Spleen (tissue), 7 donors: ENCODE measurements at regions not wholly inside any gene's neighbourhood (a gene's known extent, or its start where the extent isn't known, plus 50 kb on each side); places are given as distances from the start of the nearest gene placed in this dataset.

Source experiments
- CTCF ChIP-seq, 11 experiments: fragments of 200-600 bp in 7 of 11; fragments of 450-650 bp in 4 of 11; sonication (generic) in 4 of 11; IDR thresholded peaks in 8 of 11; conservative IDR thresholded peaks in 3 of 11; 1 replicate in 7 of 11; 2 replicates in 4 of 11; pipeline versions ENCODE4 v1.4.0 to v1.8.0; 2016 to 2021; ENCODE audit warnings: antibody characterized with exemption in 11 of 11, inconsistent platforms in 4 of 11, mild to moderate bottlenecking in 1 of 11
- POLR2A ChIP-seq, 3 donors: fragments of 450-650 bp; IDR thresholded peaks; one replicate each; pipeline ENCODE4 v1.5.1; 2017; ENCODE audit warnings: antibody characterized with exemption in 3 of 3, mild to moderate bottlenecking in 1 of 3
- POLR2AphosphoS5 ChIP-seq, 3 donors: sonication (generic); formaldehyde crosslinking; IDR thresholded peaks; one replicate each; pipeline ENCODE4 v1.5.1; 2017; ENCODE audit warnings: antibody characterized with exemption in 3 of 3
- donor health status: DM: no; HTN: no; CAD: no; lungs with moderate emphysema.
- donor health status: DM: no; HTN: no; CAD: no.
- donor health status: DM: no; HTN: no; CAD: no.

DNA sequence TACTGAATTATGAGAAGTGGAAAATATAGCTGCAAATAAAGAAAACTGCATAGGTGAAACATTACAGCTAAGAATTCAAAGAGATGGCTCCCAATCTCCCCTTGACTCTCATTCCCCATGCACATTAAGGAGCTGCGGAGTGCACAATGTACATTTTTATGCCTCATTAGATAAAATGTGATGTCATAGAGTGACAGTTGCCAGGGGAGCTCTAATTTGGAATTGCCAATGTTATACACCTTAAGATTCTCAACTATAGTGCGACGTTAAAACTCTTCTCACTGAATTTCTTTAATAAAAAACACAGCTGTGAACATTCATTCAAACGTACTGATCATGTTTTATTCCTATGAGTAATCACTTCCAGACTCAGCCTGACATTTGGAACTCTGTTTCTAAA, 386.9 kb upstream of the CELF2 start:
- TF ChIP-seq POLR2AphosphoS5 (IDR thresholded peaks at IDR 0.05) (no peak), CTCF (IDR thresholded peaks at IDR 0.05 in 8 of 11, conservative IDR thresholded peaks at IDR 0.05 in 3 of 11) (no peak), POLR2A (IDR thresholded peaks at IDR 0.05) (no peak)
